ENCODE measurements at regions not wholly inside any gene's neighbourhood (a gene's known extent, or its start where the extent isn't known, plus 50 kb on each side); places are given as distances from the start of the nearest gene placed in this dataset.

DNA sequence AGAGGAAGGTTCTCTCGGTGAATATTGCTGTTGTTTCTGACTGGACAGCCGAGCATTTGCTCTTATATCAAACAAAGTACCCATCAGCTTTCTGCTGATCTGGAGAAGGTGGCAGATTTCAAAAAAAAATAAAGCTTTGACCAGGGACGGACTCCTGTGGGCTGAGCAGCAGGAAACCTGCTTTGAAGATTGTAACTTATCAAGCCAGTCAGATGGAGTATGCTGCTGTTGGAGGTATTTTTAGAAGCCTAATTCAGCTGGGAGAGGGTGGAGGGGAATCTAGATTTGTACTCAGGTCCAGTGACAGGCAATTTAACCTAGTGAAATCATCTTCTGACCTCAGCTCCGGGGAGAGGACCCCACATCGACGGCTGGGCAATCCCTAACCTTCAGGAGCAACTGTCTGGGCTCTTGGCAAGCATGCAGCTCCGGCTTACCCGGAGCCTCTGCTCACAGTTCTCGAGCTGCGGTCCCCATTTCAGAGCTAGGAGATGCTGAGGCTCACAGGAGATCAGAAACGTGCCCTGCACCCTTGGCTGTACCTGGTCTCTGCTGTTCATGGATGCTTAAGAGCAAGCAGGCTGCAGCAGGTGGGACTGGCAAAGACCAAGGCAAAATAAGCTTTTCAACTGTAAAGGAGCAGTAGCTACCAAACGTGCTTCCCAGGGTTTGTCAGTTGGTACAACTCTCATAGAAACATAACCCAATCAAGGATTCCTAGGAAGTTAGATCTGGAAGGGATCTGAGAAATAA is 89.3 kb upstream of the ST8SIA2 start:
- Histone ChIP-seq H3K27me3 (ENCODE audit: control insufficient read depth, insufficient read depth, low read length) (no peaks in the 10 kb centered on the region), H3K4me3 (ENCODE audit: low read depth, low read length) (no peak overlapping the region), H3K36me3 (ENCODE audit: control insufficient read depth, insufficient read depth, low read length) (no peaks in the 10 kb centered on the region)
- TF ChIP-seq, protein P1, sequence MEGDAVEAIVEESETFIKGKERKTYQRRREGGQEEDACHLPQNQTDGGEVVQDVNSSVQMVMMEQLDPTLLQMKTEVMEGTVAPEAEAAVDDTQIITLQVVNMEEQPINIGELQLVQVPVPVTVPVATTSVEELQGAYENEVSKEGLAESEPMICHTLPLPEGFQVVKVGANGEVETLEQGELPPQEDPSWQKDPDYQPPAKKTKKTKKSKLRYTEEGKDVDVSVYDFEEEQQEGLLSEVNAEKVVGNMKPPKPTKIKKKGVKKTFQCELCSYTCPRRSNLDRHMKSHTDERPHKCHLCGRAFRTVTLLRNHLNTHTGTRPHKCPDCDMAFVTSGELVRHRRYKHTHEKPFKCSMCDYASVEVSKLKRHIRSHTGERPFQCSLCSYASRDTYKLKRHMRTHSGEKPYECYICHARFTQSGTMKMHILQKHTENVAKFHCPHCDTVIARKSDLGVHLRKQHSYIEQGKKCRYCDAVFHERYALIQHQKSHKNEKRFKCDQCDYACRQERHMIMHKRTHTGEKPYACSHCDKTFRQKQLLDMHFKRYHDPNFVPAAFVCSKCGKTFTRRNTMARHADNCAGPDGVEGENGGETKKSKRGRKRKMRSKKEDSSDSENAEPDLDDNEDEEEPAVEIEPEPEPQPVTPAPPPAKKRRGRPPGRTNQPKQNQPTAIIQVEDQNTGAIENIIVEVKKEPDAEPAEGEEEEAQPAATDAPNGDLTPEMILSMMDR (IDR thresholded peaks at IDR 0.05; ENCODE audit: insufficient read depth, low read length, severe bottlenecking): no peak
- DNase-seq (ENCODE audit: low read depth) (no peak), FAIRE-seq (peak; percentile 62)

DNA sequence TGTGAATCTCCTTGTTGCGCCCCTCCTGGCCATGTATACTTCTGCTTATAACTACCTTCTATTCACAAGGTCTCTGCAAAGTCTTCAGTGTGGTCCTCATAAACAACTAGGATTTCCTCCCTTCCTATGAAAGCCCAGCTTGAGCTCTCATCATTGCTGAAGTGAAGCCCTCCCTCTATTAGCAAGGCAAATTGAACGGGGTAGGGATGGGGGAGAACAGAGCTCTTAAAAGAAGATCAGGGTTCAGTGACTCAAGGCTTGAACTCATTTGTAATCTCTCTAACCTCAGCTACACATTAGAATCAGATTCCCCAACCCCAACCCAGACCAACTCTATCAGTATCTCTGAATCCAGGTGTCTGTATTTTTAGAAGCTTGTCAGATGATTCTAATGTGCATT is 88.3 kb upstream of the ST8SIA2 start:
- Histone ChIP-seq H3K27me3 (ENCODE audit: control insufficient read depth, insufficient read depth, low read length) (no peaks in the 10 kb centered on the region), H3K4me3 (ENCODE audit: low read depth, low read length) (no peak overlapping the region), H3K36me3 (ENCODE audit: control insufficient read depth, insufficient read depth, low read length) (no peaks in the 10 kb centered on the region)
- DNase-seq (ENCODE audit: low read depth): no peak
- TF ChIP-seq, protein P1 (IDR thresholded peaks at IDR 0.05; ENCODE audit: insufficient read depth, low read length, severe bottlenecking): no peak
- FAIRE-seq: peak; percentile 23

DNA sequence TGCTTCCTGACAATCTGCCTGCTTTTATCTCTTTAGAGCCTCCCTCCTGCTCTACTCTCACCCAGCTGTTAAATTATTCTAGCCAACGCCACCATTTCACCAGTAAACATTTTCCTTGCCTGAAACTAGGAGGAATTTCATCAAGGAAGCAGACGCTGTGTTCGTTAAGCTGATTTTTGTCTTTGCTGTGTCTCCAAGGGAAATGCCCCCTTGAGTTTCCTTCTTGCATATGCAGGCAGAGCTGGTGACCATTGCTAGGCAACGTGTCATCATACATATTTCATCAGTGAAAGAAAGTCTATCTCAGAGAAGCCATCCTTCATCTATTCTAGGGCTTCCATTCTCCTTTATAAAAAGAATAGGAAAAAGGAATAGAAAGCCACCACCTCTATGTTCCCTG is 87.0 kb upstream of the ST8SIA2 start:
- no peak for FAIRE-seq
- no peaks in the 10 kb centered on the region for H3K36me3 ChIP-seq (ENCODE audit: control insufficient read depth, insufficient read depth, low read length)
- DNase-seq (ENCODE audit: low read depth): peak; percentile 3
- TF ChIP-seq, protein P1 (IDR thresholded peaks at IDR 0.05; ENCODE audit: insufficient read depth, low read length, severe bottlenecking): no peak
- H3K27me3 ChIP-seq (ENCODE audit: control insufficient read depth, insufficient read depth, low read length): no peaks in the 10 kb centered on the region
- no peak overlapping the region for H3K4me3 ChIP-seq (ENCODE audit: low read depth, low read length)

DNA sequence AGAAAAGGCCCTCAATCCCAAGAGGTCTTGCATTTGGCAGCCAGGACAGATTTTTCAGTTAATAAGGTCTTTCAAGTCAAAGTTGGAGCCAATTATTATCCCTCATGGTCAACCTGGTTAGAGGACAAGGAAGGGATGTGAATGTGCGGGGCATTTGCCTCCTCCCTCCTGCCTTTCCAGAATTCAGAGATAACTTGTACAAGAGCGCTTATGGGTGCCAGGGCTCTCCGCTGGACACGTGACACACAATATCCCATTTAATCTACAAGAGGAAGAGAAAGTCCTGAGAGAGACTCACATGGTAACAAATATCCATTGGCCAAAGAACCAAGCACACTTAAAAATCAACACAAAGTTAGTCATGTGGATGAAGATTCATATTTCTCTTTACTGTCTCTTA is 78.5 kb upstream of the ST8SIA2 start:
- DNase-seq (ENCODE audit: low read depth): no peak
- no peak for FAIRE-seq
- Histone ChIP-seq H3K4me3 (ENCODE audit: low read depth, low read length) (no peak overlapping the region), H3K36me3 (ENCODE audit: control insufficient read depth, insufficient read depth, low read length) (no peaks in the 10 kb centered on the region), H3K27me3 (ENCODE audit: control insufficient read depth, insufficient read depth, low read length) (no peaks in the 10 kb centered on the region)
- TF ChIP-seq, protein P1 (IDR thresholded peaks at IDR 0.05; ENCODE audit: insufficient read depth, low read length, severe bottlenecking): no peak

DNA sequence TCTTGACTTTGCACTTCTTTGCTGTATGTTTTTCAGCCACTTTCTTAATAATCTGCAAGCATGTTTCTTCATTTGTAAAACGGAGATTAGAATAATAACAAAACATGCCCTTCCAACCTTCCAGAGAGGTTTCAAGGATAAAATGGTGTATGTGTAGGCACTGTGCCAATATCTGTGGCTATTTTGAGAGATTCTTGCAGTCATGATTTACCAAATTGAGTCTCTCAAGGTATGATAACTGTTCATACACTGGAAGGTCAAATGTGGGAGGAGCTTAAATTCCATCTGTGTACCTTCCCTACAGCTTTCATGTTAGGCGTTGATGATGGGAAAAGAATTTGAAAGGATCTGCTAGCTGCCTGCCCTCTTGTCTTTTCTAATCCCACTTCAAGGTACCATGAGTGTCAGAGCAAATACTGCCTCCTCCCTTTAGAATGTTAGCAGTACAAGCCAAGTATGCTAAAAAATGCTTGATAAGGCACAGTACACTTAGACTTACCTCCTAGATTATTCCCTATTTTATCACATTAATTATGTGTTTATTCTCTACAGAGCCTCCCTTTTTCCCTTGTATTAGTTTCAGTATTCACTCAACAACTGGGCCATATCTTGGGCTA is 78.0 kb upstream of the ST8SIA2 start:
- no peak overlapping the region for H3K4me3 ChIP-seq (ENCODE audit: low read depth, low read length)
- no peak for FAIRE-seq
- H3K27me3 ChIP-seq (ENCODE audit: control insufficient read depth, insufficient read depth, low read length): no peaks in the 10 kb centered on the region
- DNase-seq (ENCODE audit: low read depth): no peak
- no peaks in the 10 kb centered on the region for H3K36me3 ChIP-seq (ENCODE audit: control insufficient read depth, insufficient read depth, low read length)
- TF ChIP-seq, protein P1 (IDR thresholded peaks at IDR 0.05; ENCODE audit: insufficient read depth, low read length, severe bottlenecking): no peak
